ENCODE measurements at regions not wholly inside any gene's neighbourhood (a gene's known extent, or its start where the extent isn't known, plus 50 kb on each side); places are given as distances from the start of the nearest gene placed in this dataset.
"Not testable (repeated sequence)": the region's sequence is repeated elsewhere in the genome, so short reads cannot be mapped to it uniquely, and the experiment has no call there.

DNA sequence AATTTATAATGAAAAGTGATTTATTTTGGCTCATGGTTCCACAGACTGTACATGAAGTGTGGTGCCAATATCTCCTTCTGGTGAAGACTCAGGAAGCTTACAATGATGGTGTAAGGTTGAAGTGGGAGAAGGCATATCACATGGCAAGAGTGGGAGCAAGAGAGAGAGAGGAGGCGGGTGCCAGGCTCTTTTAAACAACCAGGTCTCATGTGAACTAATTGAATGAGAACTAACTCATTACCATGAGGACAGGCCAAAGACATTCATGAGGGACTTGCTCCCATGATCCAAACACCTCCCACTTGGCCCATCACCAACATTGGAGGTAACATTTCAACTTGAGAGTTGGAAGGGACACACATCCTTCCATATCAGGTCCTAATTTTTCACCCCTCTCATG is 155.2 kb downstream of the SLC38A4 start:
- no peak for DNase-seq (ENCODE audit: low read depth, low spot score)

DNA sequence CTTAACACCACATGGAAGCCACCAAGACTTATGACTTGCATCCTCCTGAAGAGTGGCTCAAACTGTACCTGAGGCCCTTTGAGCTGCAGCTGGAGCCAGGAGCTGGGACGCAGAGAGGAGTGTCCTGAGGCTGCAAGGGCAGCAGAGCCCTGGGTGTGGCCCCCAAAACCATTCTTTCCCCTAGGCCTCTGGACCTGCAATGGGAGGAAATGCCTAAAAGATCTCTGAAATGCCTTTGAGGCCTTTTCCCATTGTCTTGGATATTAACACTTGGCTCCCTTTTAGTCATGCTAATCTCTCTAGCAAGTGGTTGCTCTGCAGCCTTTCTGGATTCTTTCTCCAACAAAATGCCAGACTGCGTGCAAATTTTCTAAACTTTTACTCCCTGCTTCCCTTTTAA is 156.1 kb downstream of the SLC38A4 start:
- DNase-seq (ENCODE audit: low read depth, low spot score), result no peak

DNA sequence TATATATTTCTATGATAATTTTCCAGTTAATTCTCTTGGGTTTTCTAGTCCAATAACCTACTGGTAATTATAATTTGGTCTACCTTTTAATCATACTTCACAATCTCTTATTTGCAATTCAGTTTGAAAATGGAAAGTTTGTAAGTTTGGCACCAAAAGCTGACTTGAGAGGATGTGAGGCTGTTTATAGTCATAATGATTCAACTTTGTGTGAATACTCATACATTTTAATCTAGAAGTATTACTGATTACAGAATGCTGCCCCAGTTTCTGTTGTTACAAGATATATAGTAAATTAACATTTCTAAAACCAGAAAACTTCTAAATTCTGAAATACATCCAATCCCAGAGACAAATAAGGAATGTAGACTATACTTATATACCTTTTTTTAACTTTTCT is 158.2 kb downstream of the SLC38A4 start:
- DNase-seq (ENCODE audit: low read depth, low spot score), result no peak

DNA sequence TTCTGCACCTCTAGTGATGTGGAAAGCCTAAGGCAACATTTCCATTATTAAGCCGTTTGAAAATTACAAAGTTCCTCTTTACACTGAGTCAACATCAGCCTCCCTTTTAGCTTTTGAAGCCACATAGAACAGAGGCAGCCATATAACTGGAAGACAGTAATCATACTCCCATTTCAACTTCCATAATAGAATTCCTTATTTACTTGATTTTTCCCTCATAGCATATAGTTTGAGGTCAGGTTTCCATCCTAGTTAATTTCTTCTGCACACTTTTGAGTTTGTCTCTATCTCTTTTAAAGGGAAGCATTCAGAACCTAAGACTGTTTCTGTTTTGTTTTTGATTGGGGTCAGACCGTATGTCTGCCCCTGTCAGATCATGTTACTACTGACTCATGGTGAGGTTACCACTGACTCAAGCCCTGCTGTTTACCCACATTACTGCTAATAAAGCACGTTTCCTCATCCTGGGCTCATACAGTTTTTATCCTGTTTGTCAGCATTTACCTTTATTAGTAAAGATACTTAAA is 161.0 kb downstream of the SLC38A4 start:
- peak; percentile 60 for DNase-seq (ENCODE audit: low read depth, low spot score)

DNA sequence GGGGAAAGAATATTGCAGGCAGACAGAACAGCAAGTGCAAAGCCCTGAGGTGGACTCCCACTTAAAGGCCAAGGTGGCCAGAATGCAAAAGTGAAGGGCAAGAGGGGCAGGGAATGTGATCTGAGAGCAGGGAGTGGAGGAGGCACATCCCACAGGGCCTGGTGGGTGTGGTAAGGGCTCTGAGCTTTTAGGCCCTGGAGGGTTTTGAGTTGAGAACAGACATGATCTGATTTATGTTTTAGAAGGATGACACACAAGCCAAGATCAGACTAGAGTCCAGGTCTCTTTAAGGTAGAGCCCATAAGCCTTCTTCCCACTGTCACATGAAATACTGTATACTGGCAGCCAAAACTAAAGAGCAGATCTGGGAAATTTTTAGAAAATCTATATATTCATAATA is 162.5 kb downstream of the SLC38A4 start:
- no peak for DNase-seq (ENCODE audit: low read depth, low spot score)

DNA sequence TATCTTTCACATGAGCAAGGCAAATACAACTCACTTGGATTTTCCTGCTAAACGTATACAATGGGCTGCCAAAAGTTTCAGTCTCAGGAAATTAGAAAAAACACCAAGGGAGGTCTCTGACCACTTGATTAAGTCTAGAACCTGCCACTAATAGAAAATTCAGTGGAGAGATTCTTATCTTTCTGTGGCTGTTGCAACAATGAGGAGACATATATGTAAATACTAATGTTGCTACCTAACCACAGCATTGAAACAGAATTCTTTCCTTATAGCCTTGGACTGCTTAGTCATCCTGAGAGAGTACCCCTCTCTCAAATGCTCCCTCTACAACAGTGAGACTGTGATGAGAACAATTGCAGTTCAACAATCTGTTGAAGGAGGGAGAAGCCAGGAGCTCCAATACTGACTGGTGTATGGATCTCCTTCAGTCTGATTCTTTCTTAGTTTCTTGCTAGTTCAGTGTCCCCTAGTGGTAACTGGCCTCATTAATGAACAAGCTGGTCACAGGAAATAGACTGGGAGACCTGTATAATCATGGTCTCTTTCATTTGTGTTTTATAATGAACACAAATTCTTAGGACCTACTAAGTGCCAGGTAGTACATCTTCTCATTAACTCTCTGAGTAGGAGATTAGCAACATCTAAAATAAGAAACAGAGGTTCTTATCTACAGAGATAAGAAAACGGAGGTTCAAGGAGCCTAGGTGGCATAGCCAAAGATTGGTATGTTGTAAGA is 164.5 kb downstream of the SLC38A4 start:
- peak; percentile 91 for DNase-seq (ENCODE audit: low read depth, low spot score)

DNA sequence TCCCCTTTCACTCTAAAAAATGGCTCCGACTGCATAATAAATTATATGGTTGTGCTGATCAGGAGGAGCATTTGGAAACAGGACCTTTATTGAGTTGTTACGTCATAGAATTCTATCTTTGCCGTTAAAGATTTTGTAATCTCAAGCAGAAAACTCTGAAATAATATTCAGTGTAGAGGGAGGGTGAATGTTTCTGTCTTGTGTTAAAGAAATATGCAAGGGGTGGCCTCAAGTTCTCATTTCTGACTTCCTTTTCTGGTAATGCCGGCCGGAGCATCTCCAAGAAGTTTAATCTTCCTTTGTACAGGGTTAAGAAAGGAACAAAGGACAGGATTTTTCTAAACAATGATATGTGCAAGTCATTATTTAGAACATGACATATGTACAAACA is 165.1 kb downstream of the SLC38A4 start:
- no peak for DNase-seq (ENCODE audit: low read depth, low spot score)

DNA sequence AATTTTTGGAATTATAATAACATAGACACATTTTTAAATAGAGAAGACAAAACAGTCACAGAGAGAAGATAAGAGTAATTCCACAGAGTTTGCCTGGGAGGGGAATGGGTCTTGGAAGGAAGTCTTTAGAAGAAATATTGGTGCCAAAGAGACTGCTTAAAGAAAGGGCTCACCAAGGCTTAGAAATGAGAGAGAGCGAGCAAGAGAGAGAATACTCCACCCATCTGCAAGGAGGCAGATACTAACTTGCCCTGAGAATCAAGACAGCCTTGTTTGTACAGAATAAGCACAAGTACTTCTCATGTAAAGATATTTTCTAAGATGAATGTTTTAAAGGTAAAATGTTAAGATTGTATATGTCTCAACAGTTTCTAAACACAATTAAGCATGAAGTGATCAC is 165.5 kb downstream of the SLC38A4 start:
- no peak for DNase-seq (ENCODE audit: low read depth, low spot score)

DNA sequence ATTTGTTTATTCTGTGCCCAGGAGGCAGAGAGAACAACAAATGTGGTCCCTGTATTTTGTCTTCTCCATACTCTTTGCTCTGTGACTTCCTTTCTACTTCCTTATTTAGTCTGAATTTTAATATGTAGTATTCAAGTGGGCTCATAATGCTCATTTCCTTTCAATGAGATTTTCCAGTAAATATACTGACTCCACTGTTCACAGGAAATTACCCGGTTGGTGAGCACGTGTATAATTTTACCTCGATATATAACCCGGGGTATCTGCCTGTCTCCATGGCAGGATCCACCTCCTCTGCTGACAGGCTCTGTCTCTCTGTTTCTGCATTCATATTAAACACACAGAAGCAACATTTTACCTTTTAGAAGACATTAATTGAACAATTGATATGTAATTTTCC is 166.0 kb downstream of the SLC38A4 start:
- peak; percentile 68 for DNase-seq (ENCODE audit: low read depth, low spot score)

DNA sequence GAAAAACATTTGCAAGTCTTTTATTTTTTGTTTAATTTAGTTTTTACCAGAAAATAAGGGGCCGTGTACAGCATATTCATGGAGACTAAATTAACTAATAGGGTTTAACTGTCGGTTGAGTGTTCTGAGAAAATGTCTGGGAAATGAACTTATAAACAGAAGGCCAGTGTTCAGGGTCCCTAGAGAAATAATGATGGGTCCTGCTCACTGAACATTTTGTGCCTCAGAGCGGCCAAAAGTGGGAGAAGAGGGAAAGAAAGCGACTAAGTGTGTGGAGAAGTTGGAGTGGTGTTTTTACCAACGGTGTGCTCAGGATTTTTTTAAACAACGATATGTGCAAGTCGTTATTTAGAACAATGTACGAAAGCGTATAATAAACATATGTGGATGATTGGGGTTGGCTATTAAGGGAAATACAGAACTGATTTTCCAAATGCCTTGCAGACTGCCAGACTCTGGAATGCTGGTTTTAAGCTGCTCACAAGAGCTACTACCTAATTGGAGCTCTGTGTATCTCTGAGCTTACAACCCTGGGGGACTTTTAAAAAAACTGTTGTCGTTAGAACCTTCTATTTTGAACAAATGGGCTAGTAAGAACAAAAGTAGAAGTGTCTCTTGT is 166.7 kb downstream of the SLC38A4 start:
- no peak for DNase-seq (ENCODE audit: low read depth, low spot score)

DNA sequence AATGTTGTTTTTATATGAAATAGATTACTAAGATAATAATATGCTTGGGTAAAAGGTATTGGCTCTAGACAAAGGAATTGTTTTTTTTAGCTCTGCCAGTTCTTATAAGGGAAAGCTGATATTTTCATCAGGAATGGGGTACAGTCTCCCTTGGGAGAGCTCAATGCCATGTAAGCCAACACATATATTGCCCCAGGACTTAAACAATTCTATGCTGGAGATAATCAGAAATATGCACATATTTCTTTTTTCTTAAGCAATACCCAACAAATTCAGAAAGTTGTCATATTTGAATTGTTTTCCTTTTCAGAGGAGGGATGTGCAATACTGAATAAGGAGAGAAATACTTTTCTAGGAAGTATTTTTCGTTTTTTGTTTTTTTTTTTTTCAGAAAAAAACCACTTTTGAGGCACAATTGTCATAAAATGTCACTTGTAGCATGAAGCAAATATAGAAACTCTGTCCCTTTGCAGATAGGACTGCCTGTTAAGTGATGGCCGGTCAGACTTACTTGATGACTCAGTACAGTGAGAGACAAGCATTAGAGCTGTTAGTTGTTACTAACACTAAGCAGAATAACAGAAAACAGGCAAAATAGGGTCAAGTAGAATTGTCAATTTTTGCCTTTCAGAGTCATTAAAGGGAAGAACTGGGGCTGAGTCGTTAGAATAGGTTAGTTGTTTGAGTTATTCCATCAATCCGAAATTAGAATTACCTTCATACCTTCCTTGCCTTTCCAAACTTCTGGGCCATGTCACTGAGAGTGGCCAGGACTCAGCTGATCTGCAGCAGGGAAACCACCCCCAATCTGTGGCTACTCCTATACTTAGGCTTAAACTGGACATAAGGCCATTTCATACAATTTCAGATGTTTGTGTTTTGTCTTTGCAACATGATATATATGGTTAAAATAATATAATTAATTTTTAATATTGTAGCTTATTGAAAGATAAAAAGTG is 168.1 kb downstream of the SLC38A4 start:
- DNase-seq (ENCODE audit: low read depth, low spot score), result no peak

DNA sequence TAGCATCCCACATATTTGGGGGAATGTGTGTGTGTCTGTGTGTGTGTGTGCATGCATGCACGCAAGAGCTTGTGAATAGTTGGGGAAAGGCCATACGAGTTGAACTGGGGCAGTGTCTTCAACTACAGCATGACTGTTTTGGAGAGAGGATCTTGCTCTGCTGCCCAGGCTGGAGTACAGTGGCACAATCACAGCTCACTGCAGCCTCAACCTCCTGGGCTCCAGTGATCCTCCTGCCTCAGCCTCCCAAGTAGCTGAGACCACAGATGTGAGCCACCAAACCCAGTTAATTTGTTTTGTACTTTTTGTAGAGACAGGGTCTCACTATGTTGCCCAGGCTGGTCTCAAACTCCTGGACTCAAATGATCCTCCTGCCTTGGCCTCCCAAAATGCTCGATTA is 169.8 kb downstream of the SLC38A4 start:
- not testable (repeated sequence) for DNase-seq (ENCODE audit: low read depth, low spot score)

DNA sequence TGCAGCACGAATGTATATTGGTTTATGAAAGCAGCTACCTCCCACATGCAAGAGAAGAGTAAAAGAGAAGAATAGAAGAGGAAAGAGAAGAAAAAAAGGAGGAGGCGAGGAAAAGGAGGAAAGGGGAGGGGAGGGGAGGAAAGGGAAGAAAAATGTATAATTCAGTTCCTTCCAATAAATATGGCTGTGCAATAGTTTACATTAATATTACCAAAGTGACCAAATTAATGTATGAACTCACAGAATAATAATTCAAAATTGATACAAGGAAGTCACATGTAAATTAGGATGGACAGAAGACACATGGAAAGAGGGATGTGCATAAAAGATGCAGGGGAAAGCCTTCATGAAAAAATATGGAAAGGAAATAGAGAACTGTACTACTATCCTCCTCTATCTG is 172.5 kb downstream of the SLC38A4 start:
- DNase-seq (ENCODE audit: low read depth, low spot score), result no peak

DNA sequence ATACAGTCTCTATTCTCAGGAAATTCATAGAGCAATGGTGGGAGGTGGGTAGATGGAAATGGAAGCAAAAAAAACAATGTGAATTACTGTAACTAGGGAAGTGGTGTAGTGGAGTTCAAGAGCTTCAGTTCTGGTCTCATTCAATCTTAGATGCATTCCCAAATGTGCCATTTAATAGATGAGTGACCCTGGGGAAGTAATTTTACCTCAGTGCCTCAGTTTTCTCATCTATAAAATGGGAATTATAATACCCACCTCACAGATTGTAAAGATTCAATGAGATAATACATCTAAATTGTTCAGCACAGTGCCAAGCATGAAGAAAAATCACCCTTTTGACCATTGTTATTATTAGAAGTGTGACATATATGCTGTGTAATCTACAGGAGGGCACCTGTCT is 173.1 kb downstream of the SLC38A4 start:
- no peak for DNase-seq (ENCODE audit: low read depth, low spot score)

DNA sequence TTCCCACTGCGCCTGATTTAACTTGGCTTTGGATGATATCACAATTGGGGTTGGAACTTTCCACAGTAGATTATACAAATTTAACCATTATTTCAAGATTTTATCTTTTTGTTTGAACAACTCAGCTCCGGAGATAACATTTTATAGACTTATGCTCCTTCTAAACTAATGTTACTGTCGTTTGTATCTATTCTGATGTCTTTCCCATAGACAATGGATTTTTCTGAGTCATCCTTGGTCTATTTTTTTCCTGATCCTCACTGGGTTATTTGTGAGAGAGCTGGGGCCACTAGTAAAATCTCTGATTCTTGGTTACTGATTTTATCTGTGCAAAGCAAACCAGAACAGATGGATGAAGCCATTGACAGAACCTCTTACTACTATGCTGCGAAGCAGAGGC is 175.1 kb downstream of the SLC38A4 start:
- no peak for DNase-seq (ENCODE audit: low read depth, low spot score)

DNA sequence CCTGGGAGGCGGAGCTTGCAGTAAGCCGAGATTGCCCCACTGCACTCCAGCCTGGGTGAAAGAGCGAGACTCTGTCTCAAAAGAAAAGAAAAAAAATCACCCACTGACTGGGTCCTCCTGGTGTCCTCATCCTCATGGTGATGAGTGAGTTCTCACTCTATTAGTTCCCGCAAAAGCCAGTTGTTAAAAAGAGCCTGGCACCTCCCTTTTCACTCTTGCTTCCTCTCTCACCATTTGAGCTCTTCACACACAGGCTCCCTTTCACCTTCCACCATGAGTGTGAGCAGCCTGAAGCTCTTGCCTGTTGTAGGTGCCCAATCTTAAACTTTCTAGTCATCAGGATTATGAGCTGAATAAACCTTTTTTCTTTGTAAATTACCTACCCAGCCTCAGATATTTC is 176.4 kb downstream of the SLC38A4 start:
- DNase-seq (ENCODE audit: low read depth, low spot score), result no peak

DNA sequence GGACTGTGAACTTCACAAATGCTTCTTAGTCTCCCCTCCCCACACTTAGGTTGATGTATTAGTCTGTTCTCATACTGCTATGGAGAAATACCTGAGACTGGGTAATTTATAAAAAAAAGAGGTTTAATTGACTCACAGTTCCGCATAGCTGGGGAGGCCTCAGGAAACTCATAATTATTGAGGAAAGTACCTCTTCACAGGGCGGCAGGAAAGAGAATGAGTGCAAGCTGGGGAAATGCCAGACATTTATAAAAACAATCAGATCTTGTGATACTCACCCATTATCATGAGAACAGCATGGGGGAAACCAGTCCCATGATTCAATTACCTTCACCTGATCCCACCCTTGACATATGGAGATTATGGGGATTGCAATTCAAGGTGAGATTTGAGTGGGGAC is 178.8 kb downstream of the SLC38A4 start:
- peak; percentile 32 for DNase-seq (ENCODE audit: low read depth, low spot score)

DNA sequence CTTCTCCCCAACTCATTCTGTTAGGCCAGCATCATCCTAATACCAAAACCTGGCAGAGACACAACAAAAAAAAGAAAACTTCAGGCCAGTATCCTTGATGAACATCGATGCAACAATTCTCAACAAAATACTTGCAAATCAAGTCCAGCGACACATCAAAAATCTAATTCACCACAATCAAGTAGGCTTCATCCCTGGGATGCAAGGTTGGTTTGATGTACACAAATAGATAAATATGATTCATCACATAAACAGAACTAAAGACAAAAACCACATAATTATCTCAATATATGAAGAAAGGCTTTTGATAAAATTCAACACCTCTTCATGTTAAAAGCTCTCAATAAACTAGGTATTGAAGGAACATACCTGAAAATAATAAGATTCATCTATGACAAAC is 184.1 kb downstream of the SLC38A4 start:
- DNase-seq (ENCODE audit: low read depth, low spot score), result not testable (repeated sequence)

DNA sequence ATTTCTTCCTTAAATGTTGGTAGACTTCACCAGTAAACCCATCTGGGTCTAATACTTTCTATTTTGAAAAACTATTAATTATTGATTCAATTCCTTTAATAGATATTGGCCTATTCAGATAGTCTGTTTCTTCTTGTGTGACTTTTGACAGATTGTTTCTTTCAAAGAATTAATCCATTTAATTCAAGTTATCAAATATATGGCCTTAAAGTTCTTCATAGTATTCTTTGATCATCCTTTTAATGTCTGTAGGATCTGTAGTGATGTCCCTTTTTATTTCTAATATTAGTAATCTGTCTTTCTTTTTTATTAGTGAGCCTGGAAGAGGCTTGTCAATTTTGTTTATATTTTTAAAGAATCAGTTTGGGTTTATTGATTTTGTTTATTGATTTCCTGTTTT is 190.0 kb downstream of the SLC38A4 start:
- DNase-seq (ENCODE audit: low read depth, low spot score), result no peak

DNA sequence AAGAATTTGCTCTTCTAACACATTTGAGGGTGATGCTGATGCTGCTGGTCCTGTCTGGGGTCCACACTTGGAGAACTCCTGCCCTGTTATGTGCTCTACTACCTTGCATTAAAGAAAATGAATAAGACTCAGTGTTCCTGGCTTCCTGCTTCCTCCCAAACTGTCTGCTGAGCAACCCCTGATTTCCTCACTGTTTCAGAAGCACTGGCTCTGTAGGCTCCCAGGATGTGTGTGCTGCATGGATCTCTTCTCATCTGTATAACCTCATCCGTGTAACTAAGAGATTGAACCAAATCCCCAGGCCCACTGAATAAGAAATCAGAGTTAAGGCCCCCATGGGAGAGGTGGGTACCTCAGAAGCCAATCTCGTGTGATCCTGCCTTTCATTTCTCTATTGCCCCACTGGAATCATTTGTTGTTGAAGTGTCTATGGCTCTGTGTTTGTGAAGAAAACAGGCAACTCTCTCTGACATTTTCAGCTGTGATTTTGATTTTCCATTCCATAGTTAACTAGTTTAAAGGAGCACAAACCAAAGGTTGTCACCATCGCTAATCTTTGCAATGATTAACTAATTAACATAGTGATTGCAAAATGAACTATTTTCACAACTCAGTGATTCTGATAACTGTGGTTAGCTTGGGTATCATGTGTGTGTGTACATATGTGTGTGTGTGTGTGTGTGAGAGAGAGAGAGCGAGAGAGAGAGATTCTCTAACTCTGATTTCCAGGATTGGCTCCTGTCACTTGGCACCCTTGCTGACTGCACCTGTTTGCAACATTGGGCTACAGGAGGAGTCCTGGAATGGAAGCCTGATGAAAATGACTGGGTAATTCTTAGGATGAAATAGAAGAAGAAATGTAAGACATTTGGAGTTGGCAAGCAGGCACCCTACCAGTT is 196.2 kb downstream of the SLC38A4 start:
- DNase-seq (ENCODE audit: low read depth, low spot score), result no peak

DNA sequence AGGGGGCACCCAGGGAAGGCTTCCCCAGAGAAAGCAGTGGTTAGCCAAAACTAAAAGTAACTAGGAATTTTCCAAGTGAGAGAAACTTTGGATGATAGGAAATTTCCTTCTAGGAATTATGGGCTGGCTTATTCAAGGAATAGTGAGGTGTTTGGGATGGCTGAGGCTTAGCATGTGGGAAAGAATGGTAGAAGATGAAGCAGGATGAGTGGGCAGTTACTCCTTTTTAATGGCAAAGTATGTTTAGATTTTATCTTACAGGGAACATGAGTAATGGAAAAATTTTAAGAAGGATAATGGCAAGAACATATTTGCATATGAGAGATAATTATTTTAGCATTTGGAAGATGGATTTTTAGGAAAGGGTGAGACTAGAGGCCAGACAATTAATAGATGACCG is 197.6 kb downstream of the SLC38A4 start:
- no peak for DNase-seq (ENCODE audit: low read depth, low spot score)

Data from pulmonary artery endothelial cell (primary cell).